Non-pigmented ciliary epithelial cell (primary cell): ENCODE measurements at regions not wholly inside any gene's neighbourhood (a gene's known extent, or its start where the extent isn't known, plus 50 kb on each side); places are given as distances from the start of the nearest gene placed in this dataset.
A peak's percentile ranks its signal among the peaks of the same experiment; 100 is the strongest.
"Not testable (repeated sequence)": the region's sequence is repeated elsewhere in the genome, so short reads cannot be mapped to it uniquely, and the experiment has no call there.

Experiments used
- DNase-seq: peaks from one replicate; pipeline ENCODE4 v3.0.0-alpha.2; 2010; ENCODE audit warnings: low read depth

DNA sequence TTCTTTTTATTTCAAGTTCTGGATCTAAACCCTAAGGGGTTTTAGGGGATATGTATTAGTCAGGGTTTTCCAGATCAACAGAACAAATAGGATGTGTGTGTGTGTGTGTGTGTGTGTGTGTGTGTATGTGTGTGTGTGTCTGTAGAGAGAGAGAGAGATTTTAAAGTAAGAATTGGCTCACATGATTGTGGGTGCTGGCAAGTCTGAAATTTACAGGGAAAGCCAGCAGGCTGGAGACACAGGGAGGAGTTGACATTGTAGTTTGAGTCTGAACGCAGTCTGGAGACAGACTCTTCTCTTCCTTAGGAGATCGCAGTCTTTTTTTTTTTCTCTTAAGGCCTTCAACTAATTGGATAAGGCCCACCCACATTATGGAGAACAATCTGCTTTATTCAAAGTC is 428.8 kb upstream of the TBL1XR1 start:
- DNase-seq = no peak

DNA sequence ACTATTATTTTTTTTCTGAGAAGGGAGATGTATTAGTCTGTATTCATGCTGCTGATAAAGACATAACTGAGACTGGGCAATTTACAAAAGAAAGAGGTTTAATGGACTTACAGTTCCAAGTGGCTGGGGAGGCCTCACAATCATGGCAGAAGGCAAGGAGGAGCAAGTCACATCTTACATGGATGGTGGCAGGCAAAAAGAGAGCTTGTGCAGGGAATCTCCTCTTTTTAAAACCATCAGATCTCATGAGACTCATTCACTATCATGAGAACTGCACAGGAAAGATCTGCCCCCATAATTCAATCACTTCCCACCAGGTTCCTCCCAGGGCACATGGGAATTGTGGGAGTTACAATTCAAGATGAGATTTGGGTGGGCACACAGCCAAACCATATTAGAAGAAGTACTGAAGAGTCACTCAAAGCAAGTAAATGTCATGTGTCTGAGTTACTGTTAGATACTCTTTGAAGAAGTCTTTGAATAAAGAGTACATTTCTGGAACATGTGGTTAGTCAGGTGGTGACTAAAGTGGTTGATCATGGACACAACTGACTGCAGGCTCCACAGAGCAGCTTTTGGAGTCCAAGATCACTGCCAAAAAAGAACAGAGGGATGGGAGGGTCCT is 430.9 kb upstream of the TBL1XR1 start:
- DNase-seq = not testable (repeated sequence)

DNA sequence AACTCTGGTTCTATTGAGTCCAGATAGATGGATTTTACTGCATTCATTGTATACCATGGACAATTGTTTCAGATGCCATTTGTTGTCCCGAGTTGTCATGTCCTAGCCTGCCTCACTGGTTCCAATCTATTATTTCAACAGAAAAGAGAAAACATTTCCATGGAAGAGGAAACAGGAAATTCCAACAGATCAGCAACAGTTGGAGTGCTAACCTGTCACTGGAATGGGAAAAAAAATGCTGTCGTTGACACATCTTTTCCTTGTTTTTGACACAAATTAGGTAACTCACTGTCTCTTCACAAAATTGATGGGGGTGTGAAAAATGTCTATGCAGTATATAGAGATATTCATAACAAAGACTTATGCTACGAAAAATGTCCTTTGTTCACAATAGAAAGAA is 432.0 kb upstream of the TBL1XR1 start:
- DNase-seq = no peak

DNA sequence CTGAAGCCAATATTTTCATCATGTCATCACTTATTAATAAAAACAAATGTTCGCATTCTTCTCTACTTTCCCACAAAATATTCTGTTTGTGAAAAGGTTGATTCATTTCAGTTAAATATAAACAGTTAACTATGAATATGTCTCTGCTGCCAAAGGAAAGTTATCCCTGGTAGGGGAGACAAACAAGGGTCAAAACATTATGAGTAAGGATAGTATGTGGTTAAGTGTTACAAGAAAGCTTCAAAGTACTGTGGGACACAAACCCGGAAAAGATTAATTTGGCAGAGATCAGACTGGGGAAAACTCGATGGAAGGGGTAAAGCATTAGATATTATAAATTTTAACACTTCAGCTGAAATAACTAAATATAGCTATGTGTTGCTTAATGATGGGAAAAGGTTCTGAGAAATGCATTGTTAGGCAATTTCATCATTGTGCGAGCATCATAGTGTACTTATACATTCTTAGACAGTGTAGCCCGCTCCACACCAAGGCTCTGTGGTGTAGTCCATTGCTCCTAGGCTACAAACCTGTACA is 436.5 kb upstream of the TBL1XR1 start:
- peak; percentile 83 for DNase-seq

DNA sequence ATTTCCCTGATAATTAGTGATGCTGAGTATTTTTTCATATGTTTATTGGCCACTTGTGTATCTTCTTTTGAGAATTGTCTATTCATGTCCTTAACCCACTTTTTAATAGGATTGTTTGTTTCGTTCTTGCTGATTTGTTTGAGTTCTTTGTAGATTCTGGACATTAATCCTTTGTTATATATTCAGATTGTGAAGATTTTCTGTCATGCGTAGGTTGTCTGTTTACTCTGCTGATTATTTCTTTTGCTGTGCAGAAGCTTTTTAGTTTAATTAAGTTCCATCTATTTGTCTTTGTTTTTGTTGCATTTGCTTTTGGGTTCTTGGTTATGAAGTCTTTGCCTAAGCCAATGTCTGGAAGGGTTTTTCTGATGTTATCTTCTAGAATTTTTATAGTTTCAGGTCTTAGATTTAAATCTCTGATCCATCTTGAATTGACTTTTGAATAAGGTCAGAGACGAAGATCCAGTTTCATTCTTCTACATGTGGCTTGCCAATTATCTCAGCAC is 438.4 kb upstream of the TBL1XR1 start:
- DNase-seq = not testable (repeated sequence)

DNA sequence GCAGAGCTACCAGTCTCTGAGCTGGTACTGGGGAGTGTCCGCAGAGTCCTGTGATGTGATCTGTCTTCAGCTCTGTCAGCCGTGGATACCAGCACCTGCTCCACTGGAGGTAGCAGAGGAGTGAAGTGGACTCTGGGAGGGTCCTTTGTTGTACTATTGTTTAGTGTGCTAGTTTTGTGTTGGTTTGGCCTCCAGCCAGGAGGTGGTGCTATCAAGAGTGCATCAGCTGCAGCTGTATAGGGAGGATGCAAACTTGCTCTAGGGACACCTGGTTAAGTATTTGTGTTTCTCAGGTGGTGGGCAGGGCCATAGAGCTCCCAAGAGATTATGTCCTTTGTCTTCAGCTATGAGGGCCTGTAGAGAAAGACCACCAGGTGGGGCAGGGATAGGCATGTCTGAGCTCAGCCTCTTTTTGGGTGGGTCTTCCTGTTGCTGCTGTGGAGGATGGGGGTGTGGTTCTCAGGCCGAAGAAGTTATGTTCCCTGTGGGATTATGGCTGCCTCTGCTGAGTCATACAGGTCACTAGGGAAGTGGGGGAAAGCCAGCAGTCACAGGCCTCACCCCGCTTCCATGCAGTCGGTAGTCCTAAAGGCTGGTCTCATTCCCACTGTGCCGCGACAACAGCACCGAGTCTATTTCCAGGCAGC is 443.2 kb upstream of the TBL1XR1 start:
- no peak for DNase-seq

DNA sequence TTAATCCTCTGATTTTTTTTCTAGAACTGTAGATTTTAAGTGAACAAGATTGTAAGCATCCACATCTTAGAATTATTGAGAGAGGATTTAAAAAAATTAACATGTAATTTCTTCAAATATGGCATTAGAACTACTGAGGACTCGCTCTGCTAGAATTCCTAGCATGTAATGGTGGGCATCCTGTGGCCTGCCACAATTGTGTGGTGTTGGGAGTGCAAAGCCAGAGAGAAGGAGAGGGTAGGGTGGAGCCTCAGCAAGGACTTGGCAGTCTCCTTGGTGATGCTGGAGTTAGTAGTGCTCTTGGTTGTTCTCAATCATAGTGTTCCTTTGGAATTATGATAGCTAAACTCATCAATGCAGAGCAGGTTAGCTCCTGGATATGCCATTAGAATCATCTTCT is 443.9 kb upstream of the TBL1XR1 start:
- no peak for DNase-seq

DNA sequence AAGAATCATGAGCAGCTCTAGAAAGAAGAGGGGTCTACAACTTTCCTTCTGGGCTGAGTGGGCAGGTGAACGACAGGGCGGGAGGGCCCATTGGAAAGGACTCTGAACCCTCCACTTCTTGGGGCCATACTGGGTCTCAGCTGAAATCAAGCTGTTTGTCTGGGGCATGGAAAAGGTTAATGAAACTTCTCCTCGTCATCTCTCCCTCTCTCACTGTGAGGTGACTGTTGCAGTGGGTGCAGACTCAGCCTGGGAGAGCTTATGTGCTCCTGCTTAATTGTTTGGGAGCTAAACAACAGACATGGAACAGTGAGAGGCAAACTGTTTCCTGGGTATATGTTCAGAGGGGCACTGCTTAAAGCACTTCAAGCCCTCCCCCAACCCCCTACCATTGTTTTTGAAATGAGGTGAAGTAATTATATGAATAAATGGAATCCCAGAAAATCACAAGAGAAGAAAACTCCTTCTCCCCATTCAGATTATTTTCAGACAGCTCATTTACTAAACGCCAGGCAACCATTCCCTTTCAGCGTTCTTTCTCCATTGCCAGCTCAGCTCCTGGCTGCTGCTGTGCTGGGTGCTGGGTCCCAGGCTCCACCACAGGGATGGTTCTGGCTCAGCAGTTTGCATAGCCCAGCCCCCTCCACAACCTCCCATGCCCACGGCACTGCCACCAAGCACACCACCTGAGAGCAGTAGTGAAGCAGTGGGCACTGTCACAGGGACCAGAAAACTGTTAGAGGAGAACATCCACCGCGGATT is 444.9 kb upstream of the TBL1XR1 start:
- no peak for DNase-seq

DNA sequence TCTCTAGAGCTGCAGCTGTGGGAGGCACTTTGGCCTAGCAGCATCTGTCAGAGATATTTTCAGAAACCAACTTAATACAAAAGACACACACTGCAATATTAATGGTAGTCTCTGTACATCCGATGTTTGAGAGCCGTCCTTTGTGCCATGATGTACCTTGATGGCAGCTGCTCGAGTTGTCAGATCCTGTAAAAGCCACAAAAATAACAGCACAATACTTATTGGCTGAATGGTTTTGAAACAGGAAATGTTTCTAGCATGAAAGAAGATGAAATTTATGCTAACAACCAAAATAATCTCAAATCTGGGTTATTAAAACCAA is 445.5 kb upstream of the TBL1XR1 start:
- DNase-seq = no peak

DNA sequence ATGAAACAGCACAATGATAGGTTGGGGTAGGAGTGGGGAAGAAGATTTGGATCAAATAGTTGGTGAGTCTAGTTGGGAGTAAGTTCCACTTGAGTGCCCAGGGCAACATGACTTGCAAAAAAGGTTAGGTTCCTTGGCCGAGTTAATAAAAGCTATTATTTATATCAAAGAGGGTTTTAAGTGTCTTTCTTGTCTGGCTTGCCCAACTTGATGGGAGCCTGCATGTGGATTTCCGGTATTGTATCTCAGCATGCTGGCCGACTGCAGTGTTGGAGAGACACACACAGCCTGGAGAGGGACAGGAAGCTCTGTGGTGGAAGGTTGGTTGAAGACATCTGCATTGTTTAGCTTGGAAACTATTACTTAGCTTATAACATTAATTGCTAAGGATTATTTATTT is 449.5 kb upstream of the TBL1XR1 start:
- no peak for DNase-seq

DNA sequence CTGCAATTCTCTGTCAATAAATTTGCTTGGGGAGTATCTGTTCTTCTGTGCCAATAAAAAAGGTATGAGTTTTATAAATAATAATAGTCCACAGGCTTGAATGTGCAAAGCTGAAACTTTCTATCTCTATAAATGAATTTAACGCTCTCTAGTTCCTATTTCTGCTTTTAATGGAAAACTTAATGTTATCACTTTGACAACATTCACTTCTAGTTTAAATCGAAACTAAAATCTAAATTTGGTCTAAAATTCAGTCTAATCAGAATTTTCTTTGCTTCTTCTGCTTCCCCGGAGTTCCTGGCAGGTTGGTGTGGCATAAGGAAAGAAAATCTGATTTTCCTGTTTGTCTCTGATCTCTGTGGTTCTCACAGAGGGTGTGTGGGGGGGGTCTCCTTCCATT is 450.1 kb upstream of the TBL1XR1 start:
- no peak for DNase-seq

DNA sequence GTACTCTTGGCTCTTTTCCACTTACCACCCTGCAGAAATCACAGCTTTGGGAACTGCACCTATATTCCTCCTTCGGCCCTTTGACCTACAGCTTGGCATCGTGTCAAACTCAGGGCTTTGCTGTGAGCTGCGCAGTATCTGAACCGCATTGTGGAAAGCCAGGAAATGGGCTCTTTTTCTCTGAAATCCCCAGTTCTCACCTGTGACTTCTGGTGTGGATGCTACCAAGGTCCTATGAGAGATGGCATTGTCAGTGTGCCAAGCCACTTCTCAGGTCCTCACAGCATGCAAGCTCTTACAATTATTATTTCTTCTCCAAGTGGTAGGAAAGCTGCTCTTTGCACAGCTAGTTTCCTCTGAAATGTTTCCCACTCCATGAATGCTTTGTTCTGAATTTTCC is 450.6 kb upstream of the TBL1XR1 start:
- no peak for DNase-seq

DNA sequence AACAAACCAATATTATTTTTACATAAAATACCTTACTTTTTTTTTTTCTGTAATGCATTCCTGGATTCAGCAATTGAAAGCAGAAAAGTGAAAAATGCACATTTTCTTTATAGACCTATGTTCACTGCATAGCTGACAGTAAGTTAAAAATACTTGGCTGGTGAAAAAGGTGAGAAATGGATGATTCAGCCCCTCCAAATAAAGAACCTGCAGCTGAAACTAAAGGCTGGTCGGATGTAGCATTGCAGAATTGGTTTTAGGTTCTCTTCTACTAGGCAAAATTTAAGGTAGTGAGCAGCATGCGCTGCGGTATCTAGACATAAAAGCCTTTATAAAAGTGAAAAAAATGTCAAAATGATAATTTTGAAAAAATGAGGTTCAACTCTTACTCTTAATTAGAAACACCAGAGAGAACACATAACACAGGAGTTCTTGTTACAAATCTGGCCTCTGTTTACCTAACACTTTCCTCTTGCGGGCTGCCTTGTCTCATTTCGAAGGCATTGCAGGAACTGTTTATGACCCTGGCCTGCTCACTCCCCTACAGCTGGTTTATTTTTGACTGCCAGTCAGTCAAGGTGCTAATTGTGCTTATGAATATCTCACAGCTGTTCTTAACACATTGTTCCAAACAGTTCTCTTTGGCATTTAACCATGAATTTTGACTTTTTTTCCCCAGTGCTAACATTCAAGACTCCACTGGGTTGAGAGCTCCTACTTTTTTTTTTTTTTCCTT is 455.4 kb upstream of the TBL1XR1 start:
- DNase-seq = no peak

DNA sequence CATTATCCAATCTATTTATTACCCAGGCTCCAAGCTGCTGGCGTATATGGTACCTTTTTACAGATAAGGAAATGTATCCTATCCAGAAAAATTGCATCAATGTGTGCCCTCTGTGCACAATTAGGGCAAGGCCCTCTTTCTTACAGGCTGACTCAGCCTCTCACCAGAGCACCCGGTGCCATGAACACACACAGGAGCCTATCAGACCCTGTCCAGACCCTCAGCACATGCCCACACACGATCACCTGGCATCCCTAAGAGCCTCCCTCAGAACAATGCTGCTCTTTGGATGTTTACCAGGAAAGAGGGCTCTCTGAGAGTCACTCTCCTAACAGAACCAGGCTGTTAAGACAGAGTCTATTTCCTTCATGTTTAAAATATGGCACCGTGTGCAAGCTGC is 460.0 kb upstream of the TBL1XR1 start:
- no peak for DNase-seq

DNA sequence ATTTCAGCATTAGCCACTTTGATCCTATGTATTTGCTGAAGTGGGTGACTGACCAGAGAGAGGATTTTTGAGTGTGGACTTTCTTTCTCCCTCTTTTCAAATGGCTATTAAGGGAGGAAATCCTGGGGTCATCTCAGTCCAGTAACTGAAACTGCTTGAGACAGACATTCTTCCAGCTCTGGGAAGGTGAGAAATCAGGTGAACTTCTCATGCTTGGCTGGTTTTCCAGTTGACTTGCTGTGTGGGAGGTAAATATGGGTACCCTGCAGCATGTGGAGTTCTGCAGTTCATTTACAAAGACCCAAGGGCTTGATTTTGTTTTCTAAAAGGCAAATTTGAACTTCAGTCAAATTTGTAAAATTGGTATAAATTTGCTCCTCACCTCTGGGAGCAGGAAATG is 461.1 kb upstream of the TBL1XR1 start:
- no peak for DNase-seq

DNA sequence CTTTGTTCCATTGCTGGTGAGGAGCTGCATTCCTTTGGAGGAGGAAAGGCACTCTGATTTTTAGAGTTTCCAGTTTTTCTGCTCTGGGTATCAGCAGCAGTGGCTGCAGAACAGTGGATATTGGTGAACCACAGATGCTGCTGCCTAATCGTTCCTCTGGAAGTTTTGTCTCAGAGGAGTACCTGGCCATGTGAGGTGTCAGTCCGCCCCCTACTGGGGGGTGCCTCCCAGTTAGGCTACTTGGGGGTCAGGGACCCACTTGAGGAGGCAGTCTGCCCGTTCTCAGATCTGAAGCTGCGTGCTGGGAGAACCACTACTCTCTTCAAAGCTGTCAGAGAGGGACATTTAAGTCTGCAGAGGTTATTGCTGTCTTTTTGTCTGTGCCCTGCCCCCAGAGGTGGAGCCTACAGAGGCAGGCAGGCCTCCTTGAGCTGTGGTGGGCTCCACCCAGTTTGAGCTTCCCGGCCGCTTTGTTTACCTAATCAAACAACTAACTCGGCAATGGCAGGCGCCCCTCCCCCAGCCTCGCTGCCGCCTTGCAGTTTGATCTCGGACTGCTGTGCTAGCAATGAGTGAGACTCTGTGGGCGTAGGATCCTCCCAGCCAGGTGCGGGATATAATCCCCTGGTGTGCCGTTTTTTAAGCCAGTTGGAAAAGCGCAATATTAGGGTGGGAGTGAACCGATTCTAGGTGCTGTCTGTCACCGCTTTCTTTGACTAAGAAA is 467.3 kb upstream of the TBL1XR1 start:
- DNase-seq = not testable (repeated sequence)

DNA sequence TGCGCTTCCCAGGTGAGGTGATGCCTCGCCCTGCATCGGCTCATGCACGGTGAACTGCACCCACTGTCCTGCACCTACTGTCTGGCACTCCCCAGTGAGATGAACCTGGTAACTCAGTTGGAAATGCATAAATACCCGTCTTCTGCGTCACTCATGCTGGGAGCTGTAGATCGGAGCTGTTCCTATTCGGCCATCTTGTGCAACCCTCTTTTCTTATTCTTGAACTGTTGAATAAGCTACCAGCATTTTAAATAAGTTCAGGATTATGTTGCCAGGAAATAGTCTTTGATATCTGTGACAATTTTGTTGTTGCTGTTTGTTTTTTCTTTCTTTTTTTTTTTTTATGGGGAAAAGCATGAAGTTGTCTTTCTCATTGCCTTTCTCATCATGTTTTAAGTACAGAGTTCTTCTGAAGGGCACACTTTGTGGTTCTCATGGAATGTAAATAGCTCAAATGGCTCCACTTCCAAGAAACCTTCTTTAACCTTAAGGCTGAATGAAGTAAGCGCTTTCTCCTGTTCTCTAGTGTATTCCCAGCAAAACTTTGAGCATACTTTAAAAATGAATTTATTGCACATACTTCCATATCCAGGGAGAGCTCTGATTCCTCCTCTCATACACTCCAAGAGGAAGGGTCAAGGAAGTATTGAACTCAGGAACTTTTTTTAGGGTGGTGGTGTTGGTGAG is 468.0 kb upstream of the TBL1XR1 start:
- DNase-seq = no peak

DNA sequence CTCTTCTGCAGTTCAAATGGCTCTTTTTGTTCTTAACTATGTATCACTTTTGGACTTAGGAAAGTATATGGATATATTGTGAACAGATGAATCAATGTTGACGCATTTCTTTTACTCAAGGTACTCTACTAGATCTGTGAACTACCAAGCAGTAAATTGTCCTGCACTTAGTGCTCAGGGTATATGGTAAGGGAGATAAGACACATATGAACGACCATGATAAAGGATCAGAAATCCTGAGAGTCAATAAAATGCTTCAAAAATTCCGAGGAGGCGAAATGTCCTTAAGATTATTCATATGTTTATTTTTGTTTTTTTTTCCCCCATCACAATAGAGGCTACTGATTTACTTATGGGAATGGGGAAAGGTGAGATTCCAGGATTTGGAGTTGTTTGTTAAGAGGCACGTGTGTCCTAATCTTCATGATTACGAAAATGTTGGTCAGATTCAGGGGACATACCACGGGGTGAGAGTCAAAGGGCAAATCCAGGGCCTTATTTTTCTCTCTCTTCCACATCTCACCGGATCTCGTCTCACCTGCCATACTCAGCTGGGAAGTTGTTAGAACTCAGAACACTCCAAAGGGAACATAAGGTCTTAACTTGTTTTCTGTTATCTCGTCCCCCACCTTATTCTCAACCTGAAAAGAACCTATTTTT is 475.1 kb upstream of the TBL1XR1 start:
- DNase-seq = no peak

DNA sequence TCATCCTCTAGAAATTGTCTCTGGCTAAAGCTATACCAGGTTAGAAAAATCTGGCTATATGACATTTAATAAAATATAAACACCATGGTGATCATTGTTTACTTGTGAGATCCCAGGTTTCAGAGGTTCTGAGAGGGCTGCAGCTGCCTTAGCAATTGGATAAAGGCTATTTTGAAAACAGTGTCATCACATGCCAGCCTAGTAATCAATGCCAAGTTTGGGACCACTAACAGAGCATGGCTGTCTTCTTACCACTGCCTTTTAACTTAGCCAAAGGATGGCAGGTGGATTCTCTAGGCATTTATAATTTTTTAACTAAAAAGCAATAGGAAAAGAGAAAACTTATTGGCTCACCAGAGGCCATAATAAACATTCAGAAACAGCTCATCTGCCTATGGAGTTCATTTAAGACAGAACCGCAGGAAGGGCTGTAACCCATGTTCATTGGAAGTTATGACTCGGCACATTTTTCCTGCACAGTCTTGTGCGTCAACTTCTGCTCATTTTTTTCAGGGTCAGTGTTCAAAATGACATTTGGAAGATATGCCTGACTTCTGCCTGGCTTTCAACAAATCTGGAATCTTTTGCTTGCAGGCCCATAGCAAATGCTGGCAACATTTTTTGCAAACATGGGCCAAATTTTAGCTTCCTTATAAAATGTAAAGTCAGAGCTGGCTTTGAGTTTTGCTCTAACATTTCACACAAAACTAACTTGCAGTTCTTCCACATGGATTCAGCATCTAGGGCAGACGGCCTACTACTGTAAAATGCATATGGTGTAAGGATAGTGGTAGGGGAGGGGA is 476.0 kb upstream of the TBL1XR1 start:
- peak; percentile 80 for DNase-seq

DNA sequence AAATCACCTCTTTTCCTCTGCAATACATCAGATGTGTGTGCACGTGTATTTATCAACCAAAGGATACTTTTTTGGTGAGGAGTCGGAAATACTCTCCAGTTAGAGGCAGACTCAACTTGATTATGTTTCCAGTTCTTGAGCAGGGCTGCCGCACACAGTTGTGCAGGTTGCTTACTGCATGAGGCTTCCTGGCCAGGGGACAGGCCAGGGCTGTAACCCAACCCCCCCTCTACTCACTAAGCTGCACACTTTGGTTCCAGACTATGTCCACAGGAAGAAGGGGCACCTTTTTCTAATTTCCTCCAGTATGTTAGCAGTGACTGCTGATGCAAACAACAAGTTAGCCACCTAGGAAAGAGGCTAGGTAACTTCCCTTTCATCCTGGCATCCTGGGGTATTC is 476.9 kb upstream of the TBL1XR1 start:
- DNase-seq = no peak
